Body of pancreas (tissue), 4 donors: ENCODE measurements at regions not wholly inside any gene's neighbourhood (a gene's known extent, or its start where the extent isn't known, plus 50 kb on each side); places are given as distances from the start of the nearest gene placed in this dataset.
A peak's percentile ranks its signal among the peaks of the same experiment; 100 is the strongest.

ENCODE experiments used
- ATAC-seq: fragments of 150-250 bp; one replicate; pipeline ENCODE4 v1.9.1; 2016
- DNase-seq, 4 donors: peaks; one replicate each; pipeline ENCODE4 v3.0.0-alpha.2; 2019
- H3K27ac ChIP-seq, 4 donors: fragments of 200-600 bp; sonication (generic); 1 replicate in 3 of 4; 2 replicates in 1 of 4; pipeline versions ENCODE4 v1.5.1 to v1.6.1; 2016 to 2019; ENCODE audit warnings: mild to moderate bottlenecking in 1 of 4, mixed read lengths in 1 of 4, moderate library complexity in 1 of 4
- H3K27me3 ChIP-seq, 2 donors: fragments of 200-600 bp; sonication (generic); one replicate each; pipeline ENCODE4 v1.6.0; 2016; ENCODE audit warnings: mild to moderate bottlenecking in 1 of 2
- H3K36me3 ChIP-seq, 2 donors: fragments of 200-600 bp; sonication (generic); replicated peaks in 1 of 2; 2 replicates each; pipeline ENCODE4 v1.5.1; 2016; ENCODE audit warnings: low read depth in 2 of 2; ENCODE audit not compliant: insufficient read depth in 1 of 2
- H3K4me1 ChIP-seq: fragments of 200-600 bp; sonication (generic); one replicate; pipeline ENCODE4 v1.6.0; 2016
- H3K4me3 ChIP-seq, 2 donors: fragments of 200-600 bp; sonication (generic); 1 replicate in 1 of 2; 2 replicates in 1 of 2; pipeline ENCODE4 v1.5.1; 2016 to 2019
- H3K9me3 ChIP-seq, 3 donors: fragments of 200-600 bp; sonication (generic); 1 replicate in 2 of 3; 2 replicates in 1 of 3; pipeline ENCODE4 v1.5.1; 2016
- POLR2A ChIP-seq, 3 donors: fragments of 450-650 bp; IDR thresholded peaks; one replicate each; pipeline ENCODE4 v1.6.1; 2016; ENCODE audit warnings: antibody characterized with exemption in 3 of 3, mild to moderate bottlenecking in 2 of 3
- WGBS, 2 donors: methylation state at CpG; one replicate each; pipeline ENCODE4 v1.1.5; 2017; 5-methylcytosine and 5-hydroxymethylcytosine counted together
- intact Hi-C: fragments of 100-400 bp; cut with DNase I; formaldehyde crosslinking; loops from one replicate; pipeline ENCODE4 v1.15.1; 2023
- TF ChIP-seq, protein P1 (sequence below), 7 experiments: fragments of 450-650 bp in 4 of 7; fragments of 200-600 bp in 3 of 7; sonication (generic) in 3 of 7; IDR thresholded peaks; one replicate each; pipeline ENCODE4 v1.5.1; 2016 to 2019; ENCODE audit warnings: antibody characterized with exemption in 7 of 7

DNA sequence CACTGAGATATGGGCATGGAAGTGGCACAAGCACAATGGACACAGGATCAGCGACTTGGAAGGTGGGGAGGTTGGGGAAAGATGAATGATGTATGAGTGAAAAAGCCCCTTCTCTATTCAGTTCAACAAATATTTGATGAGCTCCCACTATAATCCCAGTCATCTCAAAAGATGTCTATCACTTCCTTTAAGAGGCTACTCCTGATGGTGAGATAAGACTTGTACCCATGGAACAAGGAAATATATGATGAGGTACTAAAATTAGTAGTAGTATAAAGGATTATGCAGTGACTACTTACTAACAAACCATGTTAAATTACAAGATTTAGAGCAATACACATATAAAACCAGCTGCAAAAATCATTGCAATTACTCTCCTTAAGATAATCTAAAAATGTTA is 107.8 kb upstream of the COL5A2 start:
- no peaks in the 10 kb centered on the region for H3K9me3 ChIP-seq
- TF ChIP-seq, protein P1, sequence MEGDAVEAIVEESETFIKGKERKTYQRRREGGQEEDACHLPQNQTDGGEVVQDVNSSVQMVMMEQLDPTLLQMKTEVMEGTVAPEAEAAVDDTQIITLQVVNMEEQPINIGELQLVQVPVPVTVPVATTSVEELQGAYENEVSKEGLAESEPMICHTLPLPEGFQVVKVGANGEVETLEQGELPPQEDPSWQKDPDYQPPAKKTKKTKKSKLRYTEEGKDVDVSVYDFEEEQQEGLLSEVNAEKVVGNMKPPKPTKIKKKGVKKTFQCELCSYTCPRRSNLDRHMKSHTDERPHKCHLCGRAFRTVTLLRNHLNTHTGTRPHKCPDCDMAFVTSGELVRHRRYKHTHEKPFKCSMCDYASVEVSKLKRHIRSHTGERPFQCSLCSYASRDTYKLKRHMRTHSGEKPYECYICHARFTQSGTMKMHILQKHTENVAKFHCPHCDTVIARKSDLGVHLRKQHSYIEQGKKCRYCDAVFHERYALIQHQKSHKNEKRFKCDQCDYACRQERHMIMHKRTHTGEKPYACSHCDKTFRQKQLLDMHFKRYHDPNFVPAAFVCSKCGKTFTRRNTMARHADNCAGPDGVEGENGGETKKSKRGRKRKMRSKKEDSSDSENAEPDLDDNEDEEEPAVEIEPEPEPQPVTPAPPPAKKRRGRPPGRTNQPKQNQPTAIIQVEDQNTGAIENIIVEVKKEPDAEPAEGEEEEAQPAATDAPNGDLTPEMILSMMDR (IDR thresholded peaks at IDR 0.05): no peak
- no peak for TF ChIP-seq POLR2A (IDR thresholded peaks at IDR 0.05)
- DNase-seq (no peak), ATAC-seq (no peak)
- H3K27me3 ChIP-seq: no peaks in the 10 kb centered on the region
- no peak overlapping the region for H3K4me3 ChIP-seq
- no peaks in the 10 kb centered on the region for H3K4me1 ChIP-seq
- H3K27ac ChIP-seq: no peak overlapping the region
- WGBS, 2 donors: 42 to 61% methylated on average over 1 of the region's 1 CpG
- no peaks in the 10 kb centered on the region for H3K36me3 ChIP-seq
- intact Hi-C loops: no loop called here

DNA sequence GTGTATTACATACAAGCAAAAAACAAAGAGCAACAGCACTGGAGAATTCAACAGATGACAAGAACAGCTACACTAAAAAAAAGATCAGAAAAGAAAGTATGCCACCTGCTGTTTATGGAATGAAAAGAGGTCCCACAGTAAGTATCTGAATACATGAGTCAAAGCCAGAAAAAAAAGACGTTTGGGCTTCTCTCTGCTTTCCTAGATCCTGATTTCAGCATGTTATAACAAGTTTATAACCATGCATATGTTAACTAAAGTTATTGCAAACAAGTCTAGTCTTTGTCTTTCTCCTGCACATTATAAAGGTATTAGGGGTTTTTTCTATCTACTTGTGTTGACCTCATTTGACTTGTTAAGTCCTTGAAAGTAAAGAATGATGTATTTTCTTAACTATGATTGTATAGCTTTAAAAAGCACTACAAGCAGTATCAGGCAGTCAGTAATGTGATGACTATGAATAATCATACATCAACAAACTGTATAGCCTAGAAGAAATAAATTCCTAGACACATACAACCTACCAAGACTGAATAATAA is 108.5 kb upstream of the COL5A2 start:
- no peak for DNase-seq
- intact Hi-C loops: no loop called here
- no peaks in the 10 kb centered on the region for H3K36me3 ChIP-seq
- H3K4me3 ChIP-seq: no peak overlapping the region
- TF ChIP-seq, protein P1 (IDR thresholded peaks at IDR 0.05): peak in 3 of 7 experiments; percentile 30 to 39 (median 38)
- no peak for TF ChIP-seq POLR2A (IDR thresholded peaks at IDR 0.05)
- 0 to 8% methylated on average over 1 of the region's 1 CpG for WGBS, 2 donors
- no peak for ATAC-seq
- H3K9me3 ChIP-seq: no peaks in the 10 kb centered on the region
- no peaks in the 10 kb centered on the region for H3K27me3 ChIP-seq
- H3K4me1 ChIP-seq: no peaks in the 10 kb centered on the region
- H3K27ac ChIP-seq: no peak overlapping the region

DNA sequence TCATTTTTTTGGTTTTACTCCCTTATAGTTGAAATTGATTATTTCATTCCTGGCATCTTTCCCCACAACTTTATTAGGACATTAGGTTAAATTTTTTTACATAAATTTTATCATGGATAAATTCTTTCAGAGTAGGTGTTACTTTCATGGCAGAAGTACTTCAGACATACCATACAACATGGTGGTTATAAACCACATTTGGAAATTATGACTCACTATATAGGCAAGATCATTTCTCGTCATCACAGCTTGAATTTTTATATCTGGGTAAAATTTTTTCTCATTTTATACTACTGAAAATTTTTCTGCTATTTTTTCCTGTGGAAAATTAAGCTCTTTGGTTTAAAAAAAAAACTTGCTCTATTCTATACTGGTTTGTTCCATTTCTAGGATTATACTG is 111.9 kb upstream of the COL5A2 start:
- Histone ChIP-seq H3K9me3 (no peaks in the 10 kb centered on the region), H3K27me3 (no peaks in the 10 kb centered on the region), H3K27ac (no peak overlapping the region), H3K36me3 (no peaks in the 10 kb centered on the region), H3K4me1 (no peaks in the 10 kb centered on the region), H3K4me3 (no peak overlapping the region)
- TF ChIP-seq, protein P1 (IDR thresholded peaks at IDR 0.05): no peak
- TF ChIP-seq POLR2A (IDR thresholded peaks at IDR 0.05): no peak
- intact Hi-C loops: no loop called here
- WGBS, 2 donors: 90 to 92% methylated on average over 1 of the region's 1 CpG
- DNase-seq (no peak), ATAC-seq (no peak)

DNA sequence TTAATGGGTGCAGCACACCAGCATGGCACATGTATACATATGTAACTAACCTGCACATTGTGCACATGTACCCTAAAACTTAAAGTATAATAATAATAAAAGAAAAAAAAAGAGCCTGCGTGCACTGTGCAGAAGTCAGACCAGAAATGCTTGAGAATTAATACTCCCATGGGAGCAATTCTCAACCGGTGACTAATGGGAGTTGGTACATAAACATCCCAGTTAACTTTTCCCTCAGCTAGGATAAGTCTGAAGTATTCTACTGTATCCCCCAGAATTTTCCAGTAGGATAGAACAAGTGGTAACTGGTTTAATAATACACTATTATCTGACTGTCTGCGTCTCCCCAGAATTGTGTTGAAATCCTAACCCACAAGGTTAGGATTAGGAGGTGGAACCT is 113.6 kb upstream of the COL5A2 start:
- intact Hi-C loops: no loop called here
- ATAC-seq (no peak), DNase-seq (no peak)
- Histone ChIP-seq H3K27me3 (no peaks in the 10 kb centered on the region), H3K36me3 (no peaks in the 10 kb centered on the region), H3K27ac (no peak overlapping the region), H3K9me3 (no peaks in the 10 kb centered on the region), H3K4me3 (no peak overlapping the region), H3K4me1 (no peaks in the 10 kb centered on the region)
- TF ChIP-seq, protein P1 (IDR thresholded peaks at IDR 0.05): no peak
- no peak for TF ChIP-seq POLR2A (IDR thresholded peaks at IDR 0.05)
- WGBS, 2 donors: 90 to 93% methylated on average over 3 of the region's 3 CpGs

DNA sequence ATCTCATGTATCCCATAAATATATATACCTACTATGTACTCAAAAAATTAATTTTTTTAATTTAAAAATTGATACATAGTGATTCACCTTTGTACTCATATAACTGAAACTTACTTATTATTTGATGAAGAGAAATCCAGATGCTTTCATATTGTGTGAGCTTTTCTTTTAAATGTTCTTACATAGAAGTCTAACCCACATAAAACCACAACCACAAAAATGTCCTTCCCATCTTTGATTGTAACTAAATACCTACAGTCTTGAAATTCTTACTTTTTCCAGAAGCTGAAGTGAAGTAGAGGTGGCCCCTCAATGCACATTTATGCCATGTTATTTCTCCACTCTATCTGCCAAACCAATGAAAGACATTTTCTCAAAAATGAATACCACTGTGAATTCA is 117.9 kb upstream of the COL5A2 start:
- Histone ChIP-seq H3K4me3 (no peak overlapping the region), H3K4me1 (no peaks in the 10 kb centered on the region), H3K9me3 (no peaks in the 10 kb centered on the region), H3K27ac (no peak overlapping the region), H3K27me3 (no peaks in the 10 kb centered on the region), H3K36me3 (no peaks in the 10 kb centered on the region)
- no peak for TF ChIP-seq POLR2A (IDR thresholded peaks at IDR 0.05)
- TF ChIP-seq, protein P1 (IDR thresholded peaks at IDR 0.05): no peak
- intact Hi-C loops: no loop called here
- ATAC-seq (no peak), DNase-seq (no peak)
